RPMI8226 (cell line): ENCODE measurements at regions not wholly inside any gene's neighbourhood (a gene's known extent, or its start where the extent isn't known, plus 50 kb on each side); places are given as distances from the start of the nearest gene placed in this dataset.

ENCODE experiments used
- DNase-seq: peaks from one replicate; pipeline ENCODE4 v3.0.0-alpha.2; 2015

- DNase-seq, result no peak
Measured at GRCh38 chr5:98638111-98638510, 135.4 kb upstream of the RGMB start.

GRCh38 chr5:98638701-98639100 is 134.8 kb upstream of the RGMB start:
- no peak for DNase-seq

- DNase-seq, result no peak
Measured at GRCh38 chr5:98639274-98639673, 134.2 kb upstream of the RGMB start.

- no peak for DNase-seq
Measured at GRCh38 chr5:98641671-98642070, 131.8 kb upstream of the RGMB start.

GRCh38 chr5:98643569-98643968 is 129.9 kb upstream of the RGMB start:
- no peak for DNase-seq

- no peak for DNase-seq
Measured at GRCh38 chr5:98651715-98652114, 121.7 kb upstream of the RGMB start.

GRCh38 chr5:98656125-98656795 is 117.2 kb upstream of the RGMB start:
- DNase-seq, result no peak

- DNase-seq, result no peak
Measured at GRCh38 chr5:98656796-98657195, 116.7 kb upstream of the RGMB start.

- no peak for DNase-seq
Measured at GRCh38 chr5:98657559-98657958, 115.9 kb upstream of the RGMB start.

GRCh38 chr5:98663521-98663920 is 109.9 kb upstream of the RGMB start:
- no peak for DNase-seq

- DNase-seq, result no peak
Measured at GRCh38 chr5:98664736-98665135, 108.7 kb upstream of the RGMB start.

- DNase-seq, result no peak
Measured at GRCh38 chr5:98679963-98680362, 93.5 kb upstream of the RGMB start.

GRCh38 chr5:98690002-98690401 is 83.5 kb upstream of the RGMB start:
- DNase-seq, result no peak

- DNase-seq, result no peak
Measured at GRCh38 chr5:98694902-98695301, 78.6 kb upstream of the RGMB start.

GRCh38 chr5:98698359-98698758 is 75.1 kb upstream of the RGMB start:
- no peak for DNase-seq

GRCh38 chr5:98700730-98701129 is 72.7 kb upstream of the RGMB start:
- DNase-seq, result no peak

GRCh38 chr5:98705841-98706240 is 67.6 kb upstream of the RGMB start:
- DNase-seq, result no peak

- DNase-seq, result no peak
Measured at GRCh38 chr5:98709681-98710080, 63.8 kb upstream of the RGMB start.

GRCh38 chr5:98713027-98713426 is 60.4 kb upstream of the RGMB start:
- no peak for DNase-seq

GRCh38 chr5:98713856-98714255 is 59.6 kb upstream of the RGMB start:
- DNase-seq, result no peak

- DNase-seq, result no peak
Measured at GRCh38 chr5:98714710-98715288, 58.7 kb upstream of the RGMB start.

GRCh38 chr5:98721231-98721928 is 52.1 kb upstream of the RGMB start:
- no peak for DNase-seq

GRCh38 chr5:98722188-98722587 is 51.3 kb upstream of the RGMB start:
- DNase-seq, result no peak

- DNase-seq, result no peak
Measured at GRCh38 chr5:98723061-98723460, 50.4 kb upstream of the RGMB start.
